ENCODE measurements at regions not wholly inside any gene's neighbourhood (a gene's known extent, or its start where the extent isn't known, plus 50 kb on each side); places are given as distances from the start of the nearest gene placed in this dataset.

DNA sequence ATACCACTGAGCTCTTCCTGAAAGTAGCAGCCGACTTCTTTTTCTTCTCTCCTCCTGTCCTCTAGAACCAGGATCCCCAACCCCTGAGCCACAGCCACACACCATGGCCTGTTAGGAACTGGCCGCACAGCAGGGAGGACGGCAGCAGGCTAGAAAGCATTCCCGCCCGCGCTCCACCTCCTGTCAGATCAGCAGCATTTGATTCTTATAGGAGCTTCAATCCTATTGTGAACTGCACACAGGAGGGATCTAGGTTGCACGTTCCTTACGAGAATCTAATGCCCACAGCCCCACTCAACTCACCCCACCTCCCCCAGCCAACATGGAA is 179.1 kb upstream of the SH3BP4 start:
- no peaks in the 10 kb centered on the region for H3K27me3 ChIP-seq (ENCODE audit: insufficient read depth, low read depth, low read length)
- H3K4me3 ChIP-seq (ENCODE audit: low read length): no peak overlapping the region
- no peak overlapping the region for H3K9ac ChIP-seq (ENCODE audit: low read length)
- H3F3A ChIP-seq (ENCODE audit: insufficient read depth, low read length, poor library complexity, severe bottlenecking): no peaks in the 10 kb centered on the region
- TF ChIP-seq EP300 (conservative IDR thresholded peaks at IDR 0.05; ENCODE audit: poor library complexity, severe bottlenecking) (no peak), REST (IDR thresholded peaks at IDR 0.05; ENCODE audit: borderline replicate concordance) (no peak), TAF1 (IDR thresholded peaks at IDR 0.05; ENCODE audit: low read depth) (no peak), MXI1 (conservative IDR thresholded peaks at IDR 0.05; ENCODE audit: poor library complexity, severe bottlenecking) (no peak)
- H2AFZ ChIP-seq (ENCODE audit: low read depth, low read length): no peak overlapping the region
- no peak overlapping the region for H3K4me2 ChIP-seq (ENCODE audit: low read length)
- no peaks in the 10 kb centered on the region for H3K9me3 ChIP-seq (ENCODE audit: low read length)
- H3K9me2 ChIP-seq (ENCODE audit: insufficient read depth, low read length): no peaks in the 10 kb centered on the region
- no peaks in the 10 kb centered on the region for H4K20me1 ChIP-seq (ENCODE audit: insufficient read depth)
- H3K79me2 ChIP-seq (replicated peaks; ENCODE audit: insufficient read depth, low read length): no peaks in the 10 kb centered on the region
- no peaks in the 10 kb centered on the region for H3K36me3 ChIP-seq (ENCODE audit: insufficient read depth, low read length)
- no peak overlapping the region for H3K27ac ChIP-seq (ENCODE audit: low read length)

DNA sequence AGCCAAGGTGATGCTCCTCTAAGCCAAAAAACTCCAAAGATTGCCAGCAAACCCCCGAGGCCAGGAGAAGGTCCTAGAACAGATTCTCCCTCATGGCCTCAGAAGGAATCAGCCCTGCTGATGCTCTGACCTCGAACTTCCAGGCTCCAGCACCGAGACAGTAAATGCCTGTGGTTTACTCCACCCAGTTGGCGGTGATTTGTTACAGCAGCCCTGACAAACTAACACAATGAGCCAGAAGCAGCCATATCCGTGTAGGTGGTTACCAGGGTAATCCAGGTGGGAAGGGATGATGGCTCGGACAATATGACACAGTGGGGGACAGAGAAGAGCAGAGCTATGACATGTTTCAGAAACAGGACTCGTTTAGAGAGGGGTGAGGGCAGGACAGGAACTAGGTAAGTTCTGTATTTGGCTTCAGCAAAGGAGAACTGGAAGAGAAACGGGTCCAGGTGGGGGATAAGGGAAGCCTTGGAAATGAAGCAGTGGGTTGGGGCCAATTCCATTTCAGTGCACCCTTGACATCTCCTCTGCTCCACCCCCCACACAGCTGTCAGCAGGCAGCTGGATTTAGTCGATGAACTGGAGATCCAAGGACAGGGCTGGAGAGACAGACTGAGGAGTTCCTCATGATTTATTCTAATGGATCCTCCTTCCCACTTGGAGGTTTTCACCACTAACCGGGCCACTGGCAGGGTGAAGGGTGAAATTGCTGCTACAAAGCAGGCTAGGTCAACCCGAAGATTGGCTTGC is 179.7 kb upstream of the SH3BP4 start:
- TF ChIP-seq TAF1 (IDR thresholded peaks at IDR 0.05; ENCODE audit: low read depth) (no peak), EP300 (conservative IDR thresholded peaks at IDR 0.05; ENCODE audit: poor library complexity, severe bottlenecking) (no peak)
- TF ChIP-seq, protein P1, sequence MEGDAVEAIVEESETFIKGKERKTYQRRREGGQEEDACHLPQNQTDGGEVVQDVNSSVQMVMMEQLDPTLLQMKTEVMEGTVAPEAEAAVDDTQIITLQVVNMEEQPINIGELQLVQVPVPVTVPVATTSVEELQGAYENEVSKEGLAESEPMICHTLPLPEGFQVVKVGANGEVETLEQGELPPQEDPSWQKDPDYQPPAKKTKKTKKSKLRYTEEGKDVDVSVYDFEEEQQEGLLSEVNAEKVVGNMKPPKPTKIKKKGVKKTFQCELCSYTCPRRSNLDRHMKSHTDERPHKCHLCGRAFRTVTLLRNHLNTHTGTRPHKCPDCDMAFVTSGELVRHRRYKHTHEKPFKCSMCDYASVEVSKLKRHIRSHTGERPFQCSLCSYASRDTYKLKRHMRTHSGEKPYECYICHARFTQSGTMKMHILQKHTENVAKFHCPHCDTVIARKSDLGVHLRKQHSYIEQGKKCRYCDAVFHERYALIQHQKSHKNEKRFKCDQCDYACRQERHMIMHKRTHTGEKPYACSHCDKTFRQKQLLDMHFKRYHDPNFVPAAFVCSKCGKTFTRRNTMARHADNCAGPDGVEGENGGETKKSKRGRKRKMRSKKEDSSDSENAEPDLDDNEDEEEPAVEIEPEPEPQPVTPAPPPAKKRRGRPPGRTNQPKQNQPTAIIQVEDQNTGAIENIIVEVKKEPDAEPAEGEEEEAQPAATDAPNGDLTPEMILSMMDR (IDR thresholded peaks at IDR 0.05; ENCODE audit: poor library complexity, severe bottlenecking): no peak
- no peak overlapping the region for H3K4me2 ChIP-seq (ENCODE audit: low read length)
- H3K4me3 ChIP-seq (ENCODE audit: low read length): no peak overlapping the region
- H3K27ac ChIP-seq (ENCODE audit: low read length): no peak overlapping the region
- H3F3A ChIP-seq (ENCODE audit: insufficient read depth, low read length, poor library complexity, severe bottlenecking): no peaks in the 10 kb centered on the region
- no peaks in the 10 kb centered on the region for H3K27me3 ChIP-seq (ENCODE audit: insufficient read depth, low read depth, low read length)
- H2AFZ ChIP-seq (ENCODE audit: low read depth, low read length): no peak overlapping the region
- no peaks in the 10 kb centered on the region for H3K9me2 ChIP-seq (ENCODE audit: insufficient read depth, low read length)
- no peaks in the 10 kb centered on the region for H3K79me2 ChIP-seq (replicated peaks; ENCODE audit: insufficient read depth, low read length)
- no peaks in the 10 kb centered on the region for H3K9me3 ChIP-seq (ENCODE audit: low read length)
- H3K36me3 ChIP-seq (ENCODE audit: insufficient read depth, low read length): no peaks in the 10 kb centered on the region
- no peaks in the 10 kb centered on the region for H4K20me1 ChIP-seq (ENCODE audit: insufficient read depth)
- no peak overlapping the region for H3K9ac ChIP-seq (ENCODE audit: low read length)

DNA sequence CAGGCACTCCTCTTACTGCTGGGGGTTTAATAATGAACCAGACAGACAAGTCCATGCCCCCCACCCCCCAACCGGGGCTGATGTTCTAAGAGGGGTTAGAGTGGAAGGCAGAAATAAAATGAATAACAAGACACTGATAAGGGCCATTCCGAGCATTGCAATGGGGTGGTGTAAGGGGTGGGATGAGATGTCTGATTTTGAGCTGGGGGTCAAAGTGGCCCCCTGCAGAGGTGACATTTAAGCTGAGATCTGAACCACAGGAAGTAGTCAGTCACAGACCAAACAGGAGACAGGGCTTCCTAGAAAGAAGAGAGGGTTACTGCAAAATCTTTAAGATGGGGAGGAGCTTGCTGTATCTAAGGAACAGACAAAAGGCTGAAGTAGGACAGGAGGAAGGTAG is 180.6 kb upstream of the SH3BP4 start:
- Histone ChIP-seq H3K27me3 (ENCODE audit: insufficient read depth, low read depth, low read length) (no peaks in the 10 kb centered on the region), H3K36me3 (ENCODE audit: insufficient read depth, low read length) (no peaks in the 10 kb centered on the region), H3K4me3 (ENCODE audit: low read length) (no peak overlapping the region), H3K79me2 (replicated peaks; ENCODE audit: insufficient read depth, low read length) (no peaks in the 10 kb centered on the region), H3K4me2 (ENCODE audit: low read length) (no peak overlapping the region), H3K9me3 (ENCODE audit: low read length) (no peaks in the 10 kb centered on the region), H3K27ac (ENCODE audit: low read length) (no peak overlapping the region), H3K9me2 (ENCODE audit: insufficient read depth, low read length) (no peaks in the 10 kb centered on the region), H3F3A (ENCODE audit: insufficient read depth, low read length, poor library complexity, severe bottlenecking) (no peaks in the 10 kb centered on the region), H4K20me1 (ENCODE audit: insufficient read depth) (no peaks in the 10 kb centered on the region), H2AFZ (ENCODE audit: low read depth, low read length) (no peak overlapping the region), H3K9ac (ENCODE audit: low read length) (no peak overlapping the region)
- no peak for TF ChIP-seq EZH2 (IDR thresholded peaks at IDR 0.05; ENCODE audit: borderline replicate concordance, insufficient read depth, low read length, poor library complexity, severe bottlenecking)
- TF ChIP-seq EP300 (conservative IDR thresholded peaks at IDR 0.05; ENCODE audit: poor library complexity, severe bottlenecking): no peak
- no peak for TF ChIP-seq MXI1 (conservative IDR thresholded peaks at IDR 0.05; ENCODE audit: poor library complexity, severe bottlenecking)
- no peak for TF ChIP-seq POLR2AphosphoS5 (IDR thresholded peaks at IDR 0.05)
- TF ChIP-seq TAF1 (IDR thresholded peaks at IDR 0.05; ENCODE audit: low read depth): no peak
- TF ChIP-seq, protein P1 (IDR thresholded peaks at IDR 0.05; ENCODE audit: poor library complexity, severe bottlenecking): no peak
- TF ChIP-seq SMC3 (conservative IDR thresholded peaks at IDR 0.05; ENCODE audit: poor library complexity): no peak
- no peak for TF ChIP-seq RAD21 (conservative IDR thresholded peaks at IDR 0.05)
- no peak for TF ChIP-seq REST (IDR thresholded peaks at IDR 0.05; ENCODE audit: borderline replicate concordance)
